ENCODE measurements at regions not wholly inside any gene's neighbourhood (a gene's known extent, or its start where the extent isn't known, plus 50 kb on each side); places are given as distances from the start of the nearest gene placed in this dataset.
"Not testable (repeated sequence)": the region's sequence is repeated elsewhere in the genome, so short reads cannot be mapped to it uniquely, and the experiment has no call there.

DNA sequence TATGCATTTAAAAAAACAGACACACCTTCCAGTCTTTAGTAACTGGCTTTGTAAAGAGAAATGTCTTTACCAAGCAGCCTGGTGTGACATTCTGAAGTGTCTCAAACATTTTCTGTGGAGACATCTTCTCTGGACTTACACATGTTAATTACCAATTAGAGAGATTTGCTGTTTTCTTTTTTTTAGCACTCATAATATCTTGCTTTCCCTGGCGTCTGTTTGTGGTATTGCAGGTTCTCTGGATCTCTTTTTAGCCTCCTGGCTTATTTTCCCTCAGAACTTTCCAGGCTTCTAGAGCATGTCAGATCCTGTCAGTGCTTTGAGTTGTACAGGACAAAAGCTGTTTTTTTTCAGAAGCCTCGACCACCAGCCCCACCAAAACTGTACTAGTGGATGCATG, 92.5 kb downstream of the MSX2 start:
- peak in 1 of 2 experiments; percentile 15 for DNase-seq (ENCODE audit: low spot score in 2 of 2)
- in situ Hi-C loops (cut with MboI; ENCODE audit: low sequenced_read_pairs) = no loop called here
- no peak overlapping the region for H3K4me3 ChIP-seq

DNA sequence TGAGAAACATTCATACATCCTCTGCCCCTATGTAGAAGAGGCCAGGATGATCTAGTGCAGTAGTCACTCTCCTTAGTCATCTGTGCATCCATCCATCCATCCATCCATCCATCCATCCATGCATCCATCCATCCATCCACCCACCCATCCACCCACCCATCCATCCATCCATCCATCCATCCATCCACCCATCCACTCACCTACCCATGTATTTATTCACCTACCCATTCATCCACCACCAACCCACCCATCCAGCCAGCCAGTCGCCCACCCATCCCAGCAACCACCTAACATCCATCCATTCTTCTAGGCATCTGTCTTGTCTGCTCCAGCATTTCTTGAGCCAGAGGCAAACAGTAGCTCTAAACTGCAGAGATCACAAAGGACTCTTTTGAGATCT, 87.1 kb downstream of the MSX2 start:
- H3K4me1 ChIP-seq = no peaks in the 10 kb centered on the region
- H3K4me3 ChIP-seq = no peak overlapping the region
- in situ Hi-C loops (cut with MboI; ENCODE audit: low sequenced_read_pairs) = no loop called here

More for the DNA sequence above, 92.5 kb downstream of the MSX2 start:
- H3K9me3 ChIP-seq = no peaks in the 10 kb centered on the region
- H3K27me3 ChIP-seq (ENCODE audit: low read depth) = no peaks in the 10 kb centered on the region; the same call in 1 of the 2 replicates
- H3K4me1 ChIP-seq = no peaks in the 10 kb centered on the region
- H3K36me3 ChIP-seq (replicated peaks) = no peaks in the 10 kb centered on the region

DNA sequence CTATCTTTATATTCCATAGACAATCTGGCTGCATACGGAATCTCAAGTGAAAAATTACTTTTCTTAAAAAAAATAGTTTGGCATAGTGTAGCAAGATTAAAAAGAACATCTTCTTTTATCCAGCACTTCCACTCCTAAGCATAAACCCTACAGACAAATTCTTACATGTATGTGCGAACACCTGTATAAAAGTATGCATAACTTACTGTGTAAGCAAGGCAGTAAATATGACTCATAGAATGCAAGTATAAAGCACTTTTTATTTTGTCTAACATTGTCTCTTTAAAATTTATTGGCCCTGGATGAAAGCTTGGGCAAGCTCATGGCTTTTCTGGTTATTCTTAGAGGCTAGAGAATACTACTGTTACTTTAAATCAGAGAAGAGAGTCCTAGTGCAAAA, 86.4 kb downstream of the MSX2 start:
- H3K4me3 ChIP-seq = no peak overlapping the region
- no peaks in the 10 kb centered on the region for H3K9me3 ChIP-seq
- no peaks in the 10 kb centered on the region for H3K4me1 ChIP-seq
- no peak for DNase-seq (ENCODE audit: low spot score in 2 of 2)
- H3K27me3 ChIP-seq (ENCODE audit: low read depth) = no peaks in the 10 kb centered on the region
- in situ Hi-C loops (cut with MboI; ENCODE audit: low sequenced_read_pairs) = no loop called here
- H3K36me3 ChIP-seq (replicated peaks) = no peaks in the 10 kb centered on the region

More for the DNA sequence above, 87.1 kb downstream of the MSX2 start:
- Histone ChIP-seq H3K27me3 (ENCODE audit: low read depth) (no peaks in the 10 kb centered on the region), H3K9me3 (no peaks in the 10 kb centered on the region), H3K36me3 (replicated peaks) (no peaks in the 10 kb centered on the region)
- DNase-seq (ENCODE audit: low spot score in 2 of 2) = no peak

DNA sequence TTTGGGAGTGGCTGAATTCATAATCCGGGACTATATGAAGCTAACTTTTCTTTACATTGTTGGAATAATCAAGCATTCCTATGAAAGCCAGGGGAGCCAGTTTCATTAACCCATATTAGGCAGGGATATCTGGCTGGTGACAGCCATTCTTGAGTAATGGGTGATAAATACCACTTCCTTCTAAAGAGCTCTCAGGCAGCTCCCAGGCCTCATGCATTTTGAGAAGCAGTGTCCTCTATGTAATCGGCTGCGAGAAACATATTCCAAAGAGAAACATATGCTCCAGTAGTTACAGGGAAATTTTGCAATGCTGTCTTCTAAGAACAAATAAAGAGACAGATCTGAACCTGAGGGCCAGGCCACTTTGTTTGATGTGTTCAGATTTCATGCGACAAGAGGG, 83.1 kb downstream of the MSX2 start:
- Histone ChIP-seq H3K9me3 (no peaks in the 10 kb centered on the region), H3K27me3 (ENCODE audit: low read depth) (peaks cover 4% of the 10 kb centered on the region; the same call in 1 of the 2 replicates), H3K4me1 (no peaks in the 10 kb centered on the region), H3K36me3 (replicated peaks) (no peaks in the 10 kb centered on the region), H3K4me3 (no peak overlapping the region)
- DNase-seq (ENCODE audit: low spot score in 2 of 2) = no peak
- in situ Hi-C loops (cut with MboI; ENCODE audit: low sequenced_read_pairs) = no loop called here

DNA sequence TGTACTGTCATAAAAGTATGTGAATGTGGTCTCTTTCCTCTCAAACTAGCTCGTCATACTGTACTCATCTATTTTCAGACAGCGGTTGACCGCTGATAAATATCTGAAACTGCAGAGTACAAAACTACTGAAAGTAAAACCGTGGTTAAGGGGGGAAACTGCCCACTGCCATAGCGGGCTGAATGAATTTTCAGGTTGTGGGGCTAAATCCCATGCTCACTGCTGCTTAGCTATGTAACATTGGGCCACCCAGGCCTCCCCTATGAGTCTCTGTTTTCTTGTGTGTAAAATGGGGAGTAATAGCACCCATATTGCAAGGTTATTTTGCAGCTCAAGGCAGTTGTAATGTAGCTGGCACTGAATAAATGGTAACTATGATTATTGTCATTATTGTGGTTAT, 82.3 kb downstream of the MSX2 start:
- Histone ChIP-seq H3K27me3 (ENCODE audit: low read depth) (peaks cover 4% of the 10 kb centered on the region; the same call in 1 of the 2 replicates), H3K9me3 (no peaks in the 10 kb centered on the region), H3K4me1 (no peaks in the 10 kb centered on the region), H3K4me3 (no peak overlapping the region), H3K36me3 (replicated peaks) (no peaks in the 10 kb centered on the region)
- in situ Hi-C loops (cut with MboI; ENCODE audit: low sequenced_read_pairs) = no loop called here
- no peak for DNase-seq (ENCODE audit: low spot score in 2 of 2)

DNA sequence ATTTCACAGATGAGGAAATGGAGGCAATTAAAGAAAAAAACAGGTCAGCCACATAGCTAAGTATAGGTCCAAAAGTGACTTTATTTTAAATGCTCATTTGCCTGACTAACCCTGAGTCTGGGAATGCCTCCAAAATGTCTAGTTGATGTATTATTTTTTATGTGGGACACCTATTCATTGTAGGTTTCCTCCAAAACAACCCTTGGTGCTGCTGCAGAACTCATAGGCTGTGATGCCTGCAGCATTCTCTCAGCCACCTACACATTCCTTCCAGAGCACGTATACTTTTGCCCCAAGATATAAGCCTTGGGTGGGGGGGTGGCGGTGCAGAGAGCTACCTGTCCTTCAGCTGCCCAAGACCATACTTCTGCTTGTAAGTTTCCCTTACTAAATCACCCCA, 77.4 kb downstream of the MSX2 start:
- no peaks in the 10 kb centered on the region for H3K4me1 ChIP-seq
- no peak overlapping the region for H3K4me3 ChIP-seq
- in situ Hi-C loops (cut with MboI; ENCODE audit: low sequenced_read_pairs) = no loop called here
- DNase-seq (ENCODE audit: low spot score in 2 of 2) = no peak
- H3K36me3 ChIP-seq (replicated peaks) = no peaks in the 10 kb centered on the region
- no peaks in the 10 kb centered on the region for H3K9me3 ChIP-seq
- peaks cover 16% of the 10 kb centered on the region for H3K27me3 ChIP-seq (ENCODE audit: low read depth)

DNA sequence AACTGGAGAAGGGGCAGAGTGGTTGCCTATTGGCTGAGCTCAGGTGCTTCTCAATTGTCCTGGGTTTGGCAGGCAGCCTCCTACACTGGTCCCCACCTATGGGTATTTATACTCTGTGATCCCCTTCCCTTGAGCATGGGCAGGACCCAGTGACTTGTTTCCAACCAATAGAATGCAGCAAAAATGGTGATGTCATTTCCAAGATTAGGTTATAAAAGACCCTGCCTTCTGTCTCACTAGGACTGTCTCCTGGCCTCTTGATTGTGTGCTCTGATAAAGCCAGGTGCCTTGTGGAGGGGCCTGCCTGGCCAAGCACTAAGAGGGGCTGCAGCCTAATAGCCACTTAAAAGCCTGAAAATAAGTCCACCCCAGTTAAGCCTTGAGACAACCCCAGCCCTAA, 76.1 kb downstream of the MSX2 start:
- in situ Hi-C loops (cut with MboI; ENCODE audit: low sequenced_read_pairs) = no loop called here
- Histone ChIP-seq H3K27me3 (ENCODE audit: low read depth) (peaks cover 30% of the 10 kb centered on the region), H3K9me3 (no peaks in the 10 kb centered on the region), H3K36me3 (replicated peaks) (no peaks in the 10 kb centered on the region), H3K4me1 (no peaks in the 10 kb centered on the region), H3K4me3 (no peak overlapping the region)
- DNase-seq (ENCODE audit: low spot score in 2 of 2) = no peak

DNA sequence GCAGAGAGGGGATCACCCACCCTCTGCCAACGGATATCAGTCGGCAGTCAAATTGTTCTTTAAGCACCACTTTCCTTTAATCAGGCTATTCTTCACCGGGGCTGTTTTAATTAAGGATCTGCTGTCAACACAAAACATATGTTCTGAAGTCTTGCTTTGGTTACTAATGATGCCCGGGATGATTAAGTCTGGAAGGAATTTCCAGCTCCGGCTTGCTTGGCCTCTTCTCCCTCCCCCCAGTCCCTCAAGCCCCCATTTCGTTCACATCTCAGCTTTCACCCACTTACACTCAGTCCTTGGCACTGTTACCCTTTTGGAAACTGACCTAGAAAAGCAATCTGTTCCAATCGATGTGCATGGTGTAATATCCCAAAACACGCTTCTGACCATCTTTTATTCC, 74.7 kb downstream of the MSX2 start:
- DNase-seq (ENCODE audit: low spot score in 2 of 2) = no peak
- Histone ChIP-seq H3K27me3 (ENCODE audit: low read depth) (peaks cover 34% of the 10 kb centered on the region), H3K36me3 (replicated peaks) (no peaks in the 10 kb centered on the region), H3K9me3 (no peaks in the 10 kb centered on the region), H3K4me1 (no peaks in the 10 kb centered on the region), H3K4me3 (no peak overlapping the region)
- in situ Hi-C loops (cut with MboI; ENCODE audit: low sequenced_read_pairs) = loop anchor here (5.0 kb wide), 1 partner anchor 382 kb away; no protein-coding TSS in a partner anchor

DNA sequence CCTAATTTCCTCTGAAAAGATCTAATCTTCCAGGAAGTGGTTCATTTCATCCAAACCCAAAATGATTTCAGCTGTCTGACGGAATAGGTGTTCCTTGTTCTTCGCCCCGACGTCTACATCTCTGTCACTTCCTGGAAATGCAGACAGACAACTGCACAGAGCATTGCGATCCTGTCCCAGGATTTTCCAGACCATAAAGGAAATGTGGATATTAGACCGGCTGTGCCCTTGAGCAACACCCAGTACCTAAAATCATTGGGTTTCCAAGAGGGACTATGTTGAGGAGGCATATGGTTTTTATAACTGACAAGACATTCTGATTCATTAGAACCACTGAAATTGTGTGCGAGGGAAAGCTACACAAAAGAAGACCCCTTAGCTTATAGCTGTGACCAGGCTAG, 74.2 kb downstream of the MSX2 start:
- Histone ChIP-seq H3K4me3 (no peak overlapping the region), H3K27me3 (ENCODE audit: low read depth) (peaks cover 32% of the 10 kb centered on the region), H3K36me3 (replicated peaks) (no peaks in the 10 kb centered on the region), H3K4me1 (no peaks in the 10 kb centered on the region), H3K9me3 (no peaks in the 10 kb centered on the region)
- in situ Hi-C loops (cut with MboI; ENCODE audit: low sequenced_read_pairs) = loop anchor here (5.0 kb wide), 1 partner anchor 381 kb away; no protein-coding TSS in a partner anchor
- no peak for DNase-seq (ENCODE audit: low spot score in 2 of 2)

DNA sequence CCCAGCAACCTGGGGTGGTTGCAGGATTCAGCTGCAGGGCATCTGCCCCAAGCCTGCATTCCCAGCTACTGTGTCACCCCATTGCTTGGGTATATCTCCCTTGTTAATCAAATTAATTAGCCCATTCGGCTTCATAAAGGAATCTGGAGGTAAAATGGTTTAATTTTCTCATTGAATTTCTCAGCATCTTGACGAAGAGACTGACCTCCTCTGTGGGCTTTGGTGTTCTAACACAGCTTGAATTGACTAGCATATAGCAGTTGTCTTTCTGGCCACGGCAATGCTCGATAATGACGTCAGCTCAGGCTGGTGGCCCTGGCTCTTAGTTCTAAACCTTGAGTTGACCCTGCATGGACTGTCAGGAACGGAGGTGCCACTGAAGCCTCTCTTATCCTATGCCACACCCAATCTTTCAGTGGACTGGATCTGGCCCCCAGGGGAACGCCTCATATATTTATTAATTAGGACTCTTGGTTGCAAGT, 72.4 kb downstream of the MSX2 start:
- H3K36me3 ChIP-seq (replicated peaks) = no peaks in the 10 kb centered on the region
- no peak overlapping the region for H3K4me3 ChIP-seq
- H3K27me3 ChIP-seq (ENCODE audit: low read depth) = peaks cover 32% of the 10 kb centered on the region
- H3K4me1 ChIP-seq = no peaks in the 10 kb centered on the region
- in situ Hi-C loops (cut with MboI; ENCODE audit: low sequenced_read_pairs) = loop anchor here (5.0 kb wide), 1 partner anchor 379 kb away; no protein-coding TSS in a partner anchor
- no peak for DNase-seq (ENCODE audit: low spot score in 2 of 2)
- no peaks in the 10 kb centered on the region for H3K9me3 ChIP-seq

DNA sequence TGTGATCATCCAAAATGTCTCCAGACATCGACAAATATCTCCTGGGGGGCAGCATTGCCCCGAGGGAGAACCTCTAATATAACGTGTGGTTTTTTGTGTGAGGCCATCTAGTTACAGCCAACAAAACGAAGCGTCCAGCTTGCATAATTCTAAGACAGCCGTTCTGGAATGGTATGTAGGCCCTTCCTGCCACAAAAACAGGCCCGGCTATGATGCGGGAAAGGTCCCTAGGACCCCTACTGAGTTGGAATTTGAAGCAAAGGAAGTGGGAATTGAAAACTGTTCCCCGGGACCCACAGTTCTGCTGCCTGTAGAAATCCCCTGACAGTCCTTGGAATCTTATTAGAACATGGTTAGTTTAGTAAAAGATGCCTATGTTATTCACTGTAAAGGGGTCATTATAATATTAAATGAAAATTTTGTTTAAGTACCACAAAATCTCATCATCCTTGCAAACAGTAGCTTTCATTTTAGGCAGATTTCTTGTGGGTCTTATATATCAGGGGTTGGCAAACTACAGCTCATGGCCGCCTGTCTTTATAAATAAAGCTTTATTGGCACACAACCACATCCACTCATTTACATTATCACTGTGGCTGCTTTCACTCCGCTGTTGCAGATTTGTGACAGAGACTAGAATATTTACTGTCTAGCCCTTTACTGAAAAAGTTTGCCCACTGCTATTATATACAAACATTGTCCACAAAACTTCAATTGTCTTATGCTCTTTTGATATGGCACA, 70.7 kb downstream of the MSX2 start:
- H3K4me1 ChIP-seq = no peaks in the 10 kb centered on the region
- in situ Hi-C loops (cut with MboI; ENCODE audit: low sequenced_read_pairs) = loop anchor here (5.0 kb wide), 1 partner anchor 378 kb away; no protein-coding TSS in a partner anchor
- no peaks in the 10 kb centered on the region for H3K9me3 ChIP-seq
- peaks cover 32% of the 10 kb centered on the region for H3K27me3 ChIP-seq (ENCODE audit: low read depth)
- DNase-seq (ENCODE audit: low spot score in 2 of 2) = no peak
- H3K36me3 ChIP-seq (replicated peaks) = no peaks in the 10 kb centered on the region
- H3K4me3 ChIP-seq = no peak overlapping the region

DNA sequence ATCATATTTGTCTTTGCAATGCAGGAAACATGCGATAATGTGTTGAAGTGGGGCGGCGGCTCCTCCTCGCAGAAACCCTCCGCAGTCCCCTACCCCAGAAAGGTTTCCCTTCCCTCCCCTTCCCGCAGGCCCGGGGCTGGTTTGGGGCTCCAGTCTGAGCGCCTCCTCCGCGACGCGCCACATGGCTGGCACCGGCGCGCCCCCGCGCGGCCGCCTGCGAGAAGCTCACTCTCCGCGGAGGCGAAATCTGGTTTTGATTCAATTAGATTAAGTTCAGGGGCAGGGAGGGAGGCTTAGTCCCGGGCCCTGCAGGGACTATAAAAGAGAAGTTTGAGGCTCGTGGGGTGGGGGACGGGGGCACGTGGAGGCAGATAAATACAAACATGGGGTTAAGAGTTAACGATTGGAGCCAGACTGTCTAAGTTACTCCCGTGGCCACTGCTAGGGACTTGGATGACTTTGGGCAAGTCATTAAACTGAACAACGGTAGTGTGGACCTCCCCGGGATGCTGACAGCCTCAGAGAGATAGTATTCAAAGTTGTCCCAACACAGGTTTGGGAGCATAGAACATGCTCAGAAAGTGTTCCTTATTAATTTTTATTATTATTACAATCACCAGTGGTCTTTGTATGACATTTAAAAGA, 69.4 kb downstream of the MSX2 start:
- in situ Hi-C loops (cut with MboI; ENCODE audit: low sequenced_read_pairs) = no loop called here
- peaks cover 31% of the 10 kb centered on the region for H3K27me3 ChIP-seq (ENCODE audit: low read depth)
- DNase-seq (ENCODE audit: low spot score in 2 of 2) = peak; percentile 31 to 78

DNA sequence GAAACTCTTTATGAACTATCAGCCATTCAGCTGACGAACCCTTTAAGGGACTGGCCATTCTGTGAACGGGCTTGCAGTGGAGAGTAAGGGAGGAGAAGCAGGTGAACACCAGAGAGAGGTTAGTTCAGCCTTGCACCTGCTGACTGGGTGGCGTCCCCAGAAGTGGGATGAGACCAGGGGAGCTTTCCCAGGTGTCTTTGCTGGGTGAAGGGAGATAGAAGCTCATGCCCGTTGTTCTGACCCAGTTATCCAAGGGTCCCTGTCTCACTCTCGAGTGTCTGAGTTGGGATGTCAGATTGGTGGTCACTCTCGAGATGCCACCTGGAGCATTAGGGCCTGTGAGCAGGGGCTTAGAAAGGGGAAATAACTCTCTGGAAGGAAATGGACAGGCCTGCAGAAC, 68.7 kb downstream of the MSX2 start:
- Histone ChIP-seq H3K4me3 (no peak overlapping the region), H3K9me3 (no peaks in the 10 kb centered on the region), H3K27me3 (ENCODE audit: low read depth) (peaks cover 28% of the 10 kb centered on the region), H3K4me1 (no peaks in the 10 kb centered on the region), H3K36me3 (replicated peaks) (no peaks in the 10 kb centered on the region)
- in situ Hi-C loops (cut with MboI; ENCODE audit: low sequenced_read_pairs) = no loop called here
- DNase-seq (ENCODE audit: low spot score in 2 of 2) = no peak

More for the DNA sequence above, 69.4 kb downstream of the MSX2 start:
- Histone ChIP-seq H3K4me3 (no peak overlapping the region), H3K9me3 (no peaks in the 10 kb centered on the region), H3K36me3 (replicated peaks) (no peaks in the 10 kb centered on the region), H3K4me1 (no peaks in the 10 kb centered on the region)

DNA sequence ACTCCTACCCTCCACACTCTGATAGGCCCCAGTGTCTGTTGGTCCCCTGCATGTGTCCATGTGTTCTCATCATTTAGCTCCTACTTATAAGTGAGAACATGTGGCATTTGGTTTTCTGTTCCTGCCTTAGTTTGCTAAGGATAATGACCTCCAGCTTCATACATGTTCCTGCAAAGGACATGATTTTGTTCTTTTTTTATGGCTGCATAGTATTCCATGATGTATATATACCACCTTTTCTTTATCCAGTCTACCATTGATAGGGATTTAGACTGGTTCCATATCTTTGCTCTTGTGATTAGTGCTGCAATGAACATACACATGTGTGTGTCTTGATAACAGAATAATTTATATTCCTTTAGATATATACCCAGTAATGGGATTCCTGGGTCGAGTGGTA, 67.9 kb downstream of the MSX2 start:
- H3K27me3 ChIP-seq (ENCODE audit: low read depth) = peaks cover 23% of the 10 kb centered on the region
- H3K4me3 ChIP-seq; DNase-seq (ENCODE audit: low spot score in 2 of 2); in situ Hi-C loops (cut with MboI; ENCODE audit: low sequenced_read_pairs); H3K9me3 ChIP-seq; H3K36me3 ChIP-seq (replicated peaks); H3K4me1 ChIP-seq: not testable (repeated sequence)

Data from HAP-1 (cell line).